ENCODE measurements at regions not wholly inside any gene's neighbourhood (a gene's known extent, or its start where the extent isn't known, plus 50 kb on each side); places are given as distances from the start of the nearest gene placed in this dataset.

GRCh38 chr1:34406833-34407539, 230.3 kb downstream of the C1orf94 start:
- no peak for TF ChIP-seq RFX5 (IDR thresholded peaks at IDR 0.05)
- no peak for TF ChIP-seq CTCF (IDR thresholded peaks at IDR 0.05)
- TF ChIP-seq TP53 (CRISPR knock-in tag; IDR thresholded peaks at IDR 0.05) = no peak
- no peak for TF ChIP-seq E2F6 (IDR thresholded peaks at IDR 0.05; ENCODE audit: borderline replicate concordance, low read depth)
- no peak for TF ChIP-seq BHLHE40 (IDR thresholded peaks at IDR 0.05; ENCODE audit: low read depth, low read length)
